ENCODE measurements at regions not wholly inside any gene's neighbourhood (a gene's known extent, or its start where the extent isn't known, plus 50 kb on each side); places are given as distances from the start of the nearest gene placed in this dataset.
A peak's percentile ranks its signal among the peaks of the same experiment; 100 is the strongest.

DNA sequence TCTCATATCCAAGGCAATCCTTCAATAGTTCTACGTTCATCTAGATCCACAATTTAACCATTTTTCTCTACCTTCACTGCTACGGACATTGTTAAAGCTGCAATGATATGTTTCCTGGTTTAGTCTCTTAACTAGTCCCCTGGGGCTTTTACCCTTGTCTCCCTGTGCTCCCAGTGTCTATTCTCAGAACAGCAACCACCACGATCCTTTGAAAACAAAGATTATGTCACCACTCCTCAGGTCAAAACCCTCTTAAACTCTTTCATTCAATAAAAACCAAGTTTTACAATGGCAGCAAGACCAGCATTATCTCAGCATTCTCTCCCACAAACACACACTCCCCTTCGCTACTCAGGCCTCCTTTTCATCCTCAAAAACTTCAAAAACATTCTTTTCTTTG, 298.2 kb upstream of the CHST9 start:
- no peak for DNase-seq (ENCODE audit: low spot score)

- no peak for DNase-seq (ENCODE audit: low spot score)
Observed at GRCh38 chr18:27478459-27478858, 293.4 kb upstream of the CHST9 start.

- DNase-seq (ENCODE audit: low spot score), result no peak
Observed at GRCh38 chr18:27473318-27473717, 288.2 kb upstream of the CHST9 start.

DNA sequence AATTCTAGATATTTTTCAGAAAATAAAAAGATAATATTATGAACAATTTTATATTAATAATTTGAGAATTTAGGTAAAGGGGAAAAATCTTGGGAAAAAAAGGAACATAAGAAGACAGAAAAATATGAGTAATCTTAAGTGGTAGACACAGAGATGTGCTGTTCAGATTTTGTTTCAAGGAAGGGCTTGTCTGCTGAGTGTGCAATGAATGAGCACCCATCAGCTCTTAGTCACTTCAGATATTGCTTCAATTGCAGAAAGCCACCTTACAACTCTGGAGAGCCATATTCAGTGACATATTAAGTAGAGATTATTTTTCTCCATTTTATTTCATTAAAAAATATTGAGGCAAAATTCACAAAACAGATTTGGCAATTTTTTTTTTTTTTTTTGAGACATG, 282.0 kb upstream of the CHST9 start:
- DNase-seq (ENCODE audit: low spot score), result no peak

- no peak for DNase-seq (ENCODE audit: low spot score)
Observed at GRCh38 chr18:27461957-27462356, 276.8 kb upstream of the CHST9 start.

DNA sequence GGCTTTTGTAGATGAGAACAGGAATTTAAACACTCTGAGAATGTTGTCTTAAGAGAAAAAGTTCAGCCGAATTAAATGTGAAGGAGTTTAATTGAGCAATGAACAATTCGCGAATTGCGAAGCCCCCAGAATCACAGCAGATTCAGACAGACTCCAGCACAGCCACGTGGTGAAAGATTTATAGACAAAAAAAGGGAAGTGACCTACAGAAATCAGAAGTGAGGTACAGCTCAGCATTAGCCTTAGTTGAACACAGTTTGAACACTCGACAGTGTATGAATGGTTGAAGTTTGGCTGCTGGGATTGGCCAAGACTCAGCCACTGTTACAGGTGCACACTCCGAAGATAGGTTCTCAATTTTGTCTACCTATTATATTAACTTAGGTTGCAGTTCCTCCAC, 264.0 kb upstream of the CHST9 start:
- no peak for DNase-seq (ENCODE audit: low spot score)

DNA sequence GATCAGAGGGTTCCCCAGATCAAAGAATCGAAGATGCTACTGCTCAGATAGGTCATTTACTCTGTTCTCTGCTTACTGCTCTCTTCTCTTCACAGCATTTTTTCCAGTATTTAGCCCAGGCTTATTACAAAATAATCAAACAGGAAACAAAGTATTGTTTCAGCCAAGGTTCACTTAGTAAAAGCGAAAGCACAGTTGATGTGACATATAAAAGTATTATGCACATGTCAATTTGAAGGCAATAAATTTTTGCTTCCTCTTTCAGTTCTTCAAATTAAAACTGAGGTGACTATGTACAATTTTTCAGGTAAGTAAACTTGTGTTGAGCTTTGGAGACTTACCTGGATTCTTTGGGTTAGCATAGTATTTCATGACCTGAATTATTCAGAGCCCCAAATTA, 262.8 kb upstream of the CHST9 start:
- no peak for DNase-seq (ENCODE audit: low spot score)

GRCh38 chr18:27447451-27447881, 262.4 kb upstream of the CHST9 start:
- DNase-seq (ENCODE audit: low spot score), result no peak

DNA sequence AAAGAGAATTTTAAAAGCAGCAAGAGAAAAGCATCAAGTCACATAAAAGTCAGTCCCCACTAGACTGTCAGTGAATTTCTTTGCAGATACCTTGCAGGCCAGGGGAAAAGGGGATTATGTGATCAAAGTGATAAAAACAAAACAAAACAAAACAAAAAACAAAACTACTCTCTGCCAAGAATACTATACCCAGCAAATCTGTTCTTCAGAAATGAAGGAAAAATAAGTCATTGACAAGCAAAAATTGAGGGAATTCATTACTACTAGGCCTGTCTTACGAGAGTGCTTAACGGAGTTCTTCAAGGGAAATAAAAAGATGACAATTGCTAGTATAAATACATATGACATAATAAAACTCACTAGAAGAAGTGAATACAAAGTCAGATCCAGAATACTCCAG, 245.5 kb upstream of the CHST9 start:
- no peak for DNase-seq (ENCODE audit: low spot score)

GRCh38 chr18:27428716-27429475, 243.8 kb upstream of the CHST9 start:
- DNase-seq (ENCODE audit: low spot score), result no peak

DNA sequence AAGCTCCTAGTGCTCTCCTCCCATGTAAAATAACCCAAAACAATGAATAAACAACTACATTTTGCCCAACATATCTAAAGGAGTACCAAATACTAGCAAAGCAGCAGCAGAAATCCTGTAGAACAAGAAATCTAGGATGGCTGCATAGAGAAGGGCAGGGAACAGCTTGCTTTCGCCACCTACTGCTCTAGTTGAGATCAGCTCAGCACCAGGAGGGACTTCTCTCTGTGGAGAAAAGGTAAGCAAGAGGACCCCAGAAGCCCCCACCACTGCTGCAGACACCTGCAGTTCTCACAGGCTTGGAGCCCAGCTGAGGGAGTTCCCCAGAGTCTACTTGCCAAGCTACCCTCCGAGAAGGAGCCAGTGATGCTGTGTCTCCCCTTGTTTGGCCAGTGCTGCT, 243.0 kb upstream of the CHST9 start:
- DNase-seq (ENCODE audit: low spot score), result no peak

- DNase-seq (ENCODE audit: low spot score), result no peak
Observed at GRCh38 chr18:27423581-27423980, 238.5 kb upstream of the CHST9 start.

- DNase-seq (ENCODE audit: low spot score), result no peak
Observed at GRCh38 chr18:27419646-27420045, 234.5 kb upstream of the CHST9 start.

- no peak for DNase-seq (ENCODE audit: low spot score)
Observed at GRCh38 chr18:27415495-27415894, 230.4 kb upstream of the CHST9 start.

DNA sequence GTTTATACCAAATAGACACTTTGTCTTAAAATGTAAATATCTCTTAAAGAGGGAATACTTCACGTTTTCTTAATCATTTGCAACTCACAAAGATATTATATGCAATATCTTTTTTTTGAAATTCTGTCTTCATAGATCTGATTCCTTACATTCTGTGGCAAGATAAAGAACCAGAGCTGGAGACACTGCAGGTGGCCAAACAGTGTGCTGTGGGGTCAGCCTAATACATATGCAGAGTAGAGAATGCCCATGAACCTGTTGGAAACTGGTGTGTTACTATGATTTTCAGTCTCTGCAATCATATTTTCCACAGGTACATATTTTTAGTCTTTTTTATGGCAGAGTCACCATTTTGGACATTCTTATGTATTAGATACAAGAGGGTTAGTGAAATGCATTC, 229.6 kb upstream of the CHST9 start:
- no peak for DNase-seq (ENCODE audit: low spot score)

DNA sequence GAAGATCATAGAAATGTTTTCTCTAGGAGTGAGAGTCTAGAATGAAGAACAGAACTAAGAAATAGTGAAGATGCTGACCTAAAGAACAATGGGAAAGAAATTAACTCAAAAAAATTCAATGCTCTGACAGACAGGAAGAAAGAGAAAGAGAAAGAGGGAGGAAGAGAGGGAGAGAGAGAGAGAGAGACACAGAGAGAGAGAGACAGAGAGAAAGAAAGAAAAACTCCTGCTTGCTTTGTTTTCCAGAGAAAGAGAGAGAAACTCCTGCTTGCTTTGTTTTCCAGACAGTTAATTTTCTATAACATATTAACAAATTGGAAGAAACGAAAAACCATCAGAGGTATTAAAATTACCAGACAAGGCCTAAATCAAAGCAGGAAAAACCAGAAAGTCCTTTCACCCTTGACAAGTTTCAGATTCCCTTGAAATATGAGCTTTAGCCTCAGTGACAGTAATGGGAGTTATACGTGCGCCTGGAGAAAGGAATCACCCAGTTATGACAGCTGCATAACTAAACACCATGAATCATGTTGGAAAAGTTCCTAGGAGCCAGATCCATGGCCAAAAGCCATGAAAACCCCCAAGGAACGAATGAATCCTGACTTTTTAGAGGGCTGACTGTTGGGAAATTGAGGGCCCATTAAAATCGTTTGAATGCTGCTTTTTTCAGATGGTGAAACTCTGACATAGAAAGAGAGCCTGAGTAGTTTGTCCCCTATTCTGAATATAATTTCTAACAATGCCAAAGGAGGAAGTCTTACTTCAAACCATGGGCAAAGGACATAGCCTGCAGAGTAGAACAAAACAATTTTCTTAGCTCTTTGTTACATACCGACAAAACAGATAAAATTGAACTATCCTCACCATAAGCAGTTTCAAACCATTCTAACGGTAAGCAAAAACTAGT, 228.6 kb upstream of the CHST9 start:
- no peak for DNase-seq (ENCODE audit: low spot score)

- DNase-seq (ENCODE audit: low spot score), result no peak
Observed at GRCh38 chr18:27412556-27412955, 227.4 kb upstream of the CHST9 start.

GRCh38 chr18:27411911-27412310, 226.8 kb upstream of the CHST9 start:
- DNase-seq (ENCODE audit: low spot score), result peak; percentile 20

DNA sequence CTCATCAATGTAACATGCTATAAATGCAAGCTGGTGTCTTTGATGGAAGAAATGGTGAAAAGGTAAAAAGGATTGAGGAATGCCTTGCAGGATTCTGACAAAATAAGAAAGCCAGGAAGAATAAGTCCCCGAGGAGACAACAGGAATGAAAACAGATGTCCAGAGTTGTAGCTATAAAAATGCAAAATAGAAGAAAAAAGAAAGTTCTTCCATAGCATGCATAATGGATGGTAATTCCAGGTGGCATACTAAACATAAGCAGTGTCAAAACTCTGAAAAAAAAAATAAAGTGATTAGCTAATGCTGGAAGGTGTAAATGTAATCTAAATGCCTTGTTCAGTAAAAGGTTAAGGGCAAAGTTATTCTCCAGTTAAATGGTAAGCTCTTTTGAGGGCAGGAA, 225.9 kb upstream of the CHST9 start:
- no peak for DNase-seq (ENCODE audit: low spot score)

- DNase-seq (ENCODE audit: low spot score), result no peak
Observed at GRCh38 chr18:27404855-27405254, 219.7 kb upstream of the CHST9 start.

GRCh38 chr18:27400001-27400400, 214.9 kb upstream of the CHST9 start:
- DNase-seq (ENCODE audit: low spot score), result no peak

- DNase-seq (ENCODE audit: low spot score), result no peak
Observed at GRCh38 chr18:27395752-27396151, 210.6 kb upstream of the CHST9 start.

DNA sequence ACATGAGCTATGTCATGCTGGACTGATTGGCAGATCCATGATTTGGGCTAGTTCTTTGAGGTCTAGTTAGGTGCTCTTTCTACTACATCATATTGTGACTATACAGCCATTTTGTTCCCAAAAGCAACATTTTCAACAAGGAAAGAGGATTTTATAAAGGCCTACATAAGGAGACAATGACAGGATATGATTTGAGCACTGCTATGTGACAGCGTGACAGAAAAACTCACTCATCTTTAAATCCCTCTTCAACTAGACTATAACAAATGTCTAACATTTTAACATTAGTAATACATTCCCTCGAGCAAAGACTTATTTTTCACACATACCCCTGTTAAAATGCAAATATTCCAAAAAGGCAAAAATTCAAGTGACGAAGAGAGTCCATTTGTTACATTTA, 209.6 kb upstream of the CHST9 start:
- no peak for DNase-seq (ENCODE audit: low spot score)

Measured in H4 (cell line).